Lung (tissue), 11 donors: ENCODE measurements at regions not wholly inside any gene's neighbourhood (a gene's known extent, or its start where the extent isn't known, plus 50 kb on each side); places are given as distances from the start of the nearest gene placed in this dataset.

Experiments used
- ATAC-seq: fragments of 200-7000 bp; cut with Tn5 transposase; one replicate; pipeline ENCODE4 v1.9.1; 2020; ENCODE audit warnings: moderate number of reproducible peaks; ENCODE audit not compliant: insufficient read depth, low FRiP score
- DNase-seq, 3 donors: peaks; one replicate each; pipeline ENCODE4 v3.0.0-alpha.2; 2013 to 2017
- H3K27ac ChIP-seq, 2 donors: one replicate each; pipeline ENCODE4 v1.5.1; 2013; ENCODE audit warnings: mild to moderate bottlenecking in 2 of 2, moderate library complexity in 2 of 2, control low read depth in 1 of 2, inconsistent platforms in 1 of 2, low read depth in 1 of 2, low read length in 1 of 2
- H3K27me3 ChIP-seq, 3 donors: one replicate each; pipeline ENCODE4 v1.5.1; 2013; ENCODE audit warnings: low read length in 2 of 3; ENCODE audit not compliant: control insufficient read depth in 3 of 3, insufficient read depth in 3 of 3
- H3K36me3 ChIP-seq, 4 donors: one replicate each; pipeline ENCODE4 v1.5.1; 2013; ENCODE audit warnings: low read length in 4 of 4, mild to moderate bottlenecking in 1 of 4, moderate library complexity in 1 of 4; ENCODE audit not compliant: control insufficient read depth in 4 of 4, insufficient read depth in 4 of 4
- H3K4me1 ChIP-seq, 5 donors: one replicate each; pipeline ENCODE4 v1.5.1; 2013; ENCODE audit warnings: low read length in 5 of 5, mild to moderate bottlenecking in 2 of 5, moderate library complexity in 1 of 5; ENCODE audit not compliant: control insufficient read depth in 5 of 5, insufficient read depth in 5 of 5
- H3K4me3 ChIP-seq: one replicate; pipeline ENCODE4 v1.5.1; 2013; ENCODE audit warnings: mild to moderate bottlenecking, control low read depth, moderate library complexity
- H3K9ac ChIP-seq, 2 donors: one replicate each; pipeline ENCODE4 v1.5.1; 2013; ENCODE audit warnings: low read length in 2 of 2, control low read depth in 1 of 2; ENCODE audit not compliant: insufficient read depth in 1 of 2
- H3K9me3 ChIP-seq, 4 donors: one replicate each; pipeline ENCODE4 v1.5.1; 2013; ENCODE audit warnings: low read length in 3 of 4, mild to moderate bottlenecking in 1 of 4, moderate library complexity in 1 of 4; ENCODE audit not compliant: control insufficient read depth in 4 of 4, insufficient read depth in 3 of 4
- WGBS, 2 donors: extraction: QIAGEN DNeasy Blood & Tissue Kit; methylation state at CpG; one replicate each; pipeline ENCODE4 v1.1.7; 2013; 5-methylcytosine and 5-hydroxymethylcytosine counted together
- TF ChIP-seq, protein P1 (sequence below): IDR thresholded peaks from 2 replicates; pipeline ENCODE4 v1.5.1; 2012; ENCODE audit warnings: mild to moderate bottlenecking; ENCODE audit errors: control extremely low read depth, extremely low read depth
- donor health status: control.
- donor health status: control.
- donor health status: Bipolar disorder and iron deficiency.
- donor health status: healthy.
- donor health status: DM: yes; HTN: yes; CAD: no.

DNA sequence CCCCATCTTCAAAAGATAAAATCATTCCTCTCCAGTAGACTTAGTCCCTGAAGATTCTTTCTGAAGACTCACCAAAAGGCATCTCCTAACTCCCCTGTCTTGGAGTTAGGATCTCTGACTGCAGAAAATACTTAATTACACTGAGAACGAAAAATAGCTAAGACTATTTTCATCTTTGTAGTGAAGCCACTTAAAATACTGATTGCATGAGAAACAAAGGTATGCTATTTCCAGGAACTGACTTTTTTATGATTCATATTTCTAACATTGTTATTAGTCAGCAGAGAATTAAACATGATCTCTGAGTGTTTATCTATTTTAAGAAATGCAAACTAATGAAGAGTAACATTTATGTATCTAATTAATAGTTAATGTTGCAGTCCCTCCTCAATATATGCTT, 71.8 kb upstream of the NR3C2 start:
- Histone ChIP-seq H3K9me3 (no peaks in the 10 kb centered on the region), H3K27me3 (peaks cover 0 to 2% (median 0%) of the 10 kb centered on the region in 3 donors), H3K4me1 (peaks cover 0 to 3% (median 0%) of the 10 kb centered on the region in 5 donors), H3K4me3 (no peak overlapping the region), H3K36me3 (no peaks in the 10 kb centered on the region), H3K9ac (no peak overlapping the region), H3K27ac (no peak overlapping the region)
- DNase-seq (no peak), ATAC-seq (no peak)
- 60 to 62% methylated on average over 1 of the region's 1 CpG for WGBS, 2 donors
- TF ChIP-seq, protein P1, sequence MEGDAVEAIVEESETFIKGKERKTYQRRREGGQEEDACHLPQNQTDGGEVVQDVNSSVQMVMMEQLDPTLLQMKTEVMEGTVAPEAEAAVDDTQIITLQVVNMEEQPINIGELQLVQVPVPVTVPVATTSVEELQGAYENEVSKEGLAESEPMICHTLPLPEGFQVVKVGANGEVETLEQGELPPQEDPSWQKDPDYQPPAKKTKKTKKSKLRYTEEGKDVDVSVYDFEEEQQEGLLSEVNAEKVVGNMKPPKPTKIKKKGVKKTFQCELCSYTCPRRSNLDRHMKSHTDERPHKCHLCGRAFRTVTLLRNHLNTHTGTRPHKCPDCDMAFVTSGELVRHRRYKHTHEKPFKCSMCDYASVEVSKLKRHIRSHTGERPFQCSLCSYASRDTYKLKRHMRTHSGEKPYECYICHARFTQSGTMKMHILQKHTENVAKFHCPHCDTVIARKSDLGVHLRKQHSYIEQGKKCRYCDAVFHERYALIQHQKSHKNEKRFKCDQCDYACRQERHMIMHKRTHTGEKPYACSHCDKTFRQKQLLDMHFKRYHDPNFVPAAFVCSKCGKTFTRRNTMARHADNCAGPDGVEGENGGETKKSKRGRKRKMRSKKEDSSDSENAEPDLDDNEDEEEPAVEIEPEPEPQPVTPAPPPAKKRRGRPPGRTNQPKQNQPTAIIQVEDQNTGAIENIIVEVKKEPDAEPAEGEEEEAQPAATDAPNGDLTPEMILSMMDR: no peak

DNA sequence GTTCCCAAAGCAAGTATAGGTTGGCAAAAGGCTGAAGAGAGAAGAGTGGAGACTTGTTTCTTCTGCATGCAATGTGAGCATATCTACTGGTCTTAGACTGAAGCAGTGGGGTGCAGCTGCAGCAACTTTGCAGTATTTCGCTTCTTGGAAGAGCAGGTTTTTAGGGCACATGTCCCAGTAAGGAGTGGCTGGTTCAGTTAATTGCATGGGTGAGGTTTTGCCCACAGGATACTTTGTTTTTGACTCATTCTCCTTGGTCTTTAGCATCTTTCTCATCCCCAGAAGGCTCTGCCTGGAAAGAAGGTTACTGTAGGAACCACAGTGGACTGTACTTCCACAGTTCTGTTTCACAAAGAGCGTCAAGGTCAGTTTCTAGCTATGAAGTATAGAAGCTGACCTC, 68.0 kb upstream of the NR3C2 start:
- H3K27me3 ChIP-seq: peaks cover 0 to 2% (median 0%) of the 10 kb centered on the region in 3 donors
- H3K27ac ChIP-seq: no peak overlapping the region
- no peak for DNase-seq
- no peaks in the 10 kb centered on the region for H3K36me3 ChIP-seq
- H3K9ac ChIP-seq: no peak overlapping the region
- ATAC-seq: no peak
- H3K9me3 ChIP-seq: no peaks in the 10 kb centered on the region
- TF ChIP-seq, protein P1: no peak
- H3K4me1 ChIP-seq: peaks cover 0 to 3% (median 0%) of the 10 kb centered on the region in 5 donors
- H3K4me3 ChIP-seq: no peak overlapping the region
- WGBS, 2 donors: 88% methylated on average over 2 of the region's 2 CpGs

DNA sequence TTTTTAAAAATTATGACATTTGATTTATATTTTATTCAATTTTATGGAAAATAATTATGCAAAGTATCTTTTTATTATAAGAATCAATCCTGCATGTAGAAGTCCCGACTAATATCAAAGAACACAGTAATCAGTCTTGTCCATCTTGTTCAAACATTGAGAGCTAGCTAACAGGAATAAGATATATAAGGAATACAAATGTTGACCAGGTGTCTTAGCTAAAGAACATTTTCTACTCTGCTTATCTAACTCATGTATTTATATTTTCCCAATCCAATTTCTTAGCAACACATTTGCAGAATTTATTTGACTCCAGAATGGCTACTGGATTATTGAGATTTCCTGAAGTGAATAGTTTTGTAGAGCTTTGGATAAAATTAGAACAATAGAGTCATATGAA, 61.5 kb upstream of the NR3C2 start:
- Histone ChIP-seq H3K9me3 (peaks cover 0 to 3% (median 0%) of the 10 kb centered on the region in 4 donors), H3K36me3 (no peaks in the 10 kb centered on the region), H3K9ac (no peak overlapping the region), H3K4me1 (no peaks in the 10 kb centered on the region), H3K4me3 (no peak overlapping the region), H3K27ac (no peak overlapping the region), H3K27me3 (no peaks in the 10 kb centered on the region)
- no peak for DNase-seq
- TF ChIP-seq, protein P1: no peak
- WGBS, 2 donors: 4 to 89% methylated on average over 1 of the region's 1 CpG
- no peak for ATAC-seq

DNA sequence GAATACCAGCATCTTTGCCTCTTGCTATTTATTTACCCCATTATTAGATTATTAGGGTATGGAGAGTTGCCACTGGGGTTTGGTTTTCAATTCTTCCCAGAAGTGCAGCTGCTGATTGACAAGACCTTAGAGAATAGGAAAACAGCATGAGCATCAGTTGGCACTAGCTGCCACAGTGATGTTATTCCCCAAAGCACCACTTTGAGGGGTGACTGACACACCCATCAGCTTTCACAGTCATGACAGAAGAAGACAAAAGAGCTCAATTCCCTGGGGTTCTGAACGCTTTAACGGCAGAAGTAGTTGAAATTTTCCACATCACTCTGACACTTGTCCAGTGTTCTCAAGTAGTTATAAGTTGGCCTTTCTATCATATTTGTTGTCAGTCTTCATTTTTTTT, 55.0 kb upstream of the NR3C2 start:
- H3K4me3 ChIP-seq: no peak overlapping the region
- TF ChIP-seq, protein P1: no peak
- no peak overlapping the region for H3K27ac ChIP-seq
- ATAC-seq (no peak), DNase-seq (no peak)
- H3K36me3 ChIP-seq: no peaks in the 10 kb centered on the region
- H3K9ac ChIP-seq: no peak overlapping the region
- H3K4me1 ChIP-seq: no peaks in the 10 kb centered on the region
- peaks cover 0 to 3% (median 0%) of the 10 kb centered on the region in 4 donors for H3K9me3 ChIP-seq
- 78 to 90% methylated on average over 2 of the region's 2 CpGs for WGBS, 2 donors
- H3K27me3 ChIP-seq: no peaks in the 10 kb centered on the region
